H1 (cell line): ENCODE measurements at regions not wholly inside any gene's neighbourhood (a gene's known extent, or its start where the extent isn't known, plus 50 kb on each side); places are given as distances from the start of the nearest gene placed in this dataset.

ENCODE experiments used
- CTCF ChIA-PET: fragments of 300-600 bp; sonication (Branson Sonifier 250); formaldehyde crosslinking; loops from one replicate; lab custom pipeline; 2021; ENCODE audit not compliant: partially characterized antibody; lab: Charles Lee
- POLR2A ChIA-PET: fragments of 300-600 bp; sonication (Branson Sonifier 250); formaldehyde crosslinking; loops from one replicate; lab custom pipeline; 2021; ENCODE audit warnings: inconsistent platforms; ENCODE audit not compliant: partially characterized antibody; lab: Charles Lee
- DNase-seq, 2 experiments: peaks; one replicate each; pipeline versions ENCODE4 v3.0.0 to v3.0.0-alpha.2; 2010 to 2022; ENCODE audit warnings: low spot score in 2 of 2, low read depth in 1 of 2, mixed read lengths in 1 of 2
- FAIRE-seq: peaks from 2 replicates; lab custom pipeline; 2011; peaks lifted over from hg19 to GRCh38; lab: Jason Lieb, UNC
- H2AFZ ChIP-seq: 2 replicates; pipeline ENCODE4 v1.8.1; 2012; ENCODE audit warnings: low read length, inconsistent platforms
- H2AK5ac ChIP-seq: 2 replicates; pipeline ENCODE4 v1.6.1; 2013; ENCODE audit warnings: low read depth, low read length
- H2BK120ac ChIP-seq: replicated peaks from 2 replicates; pipeline ENCODE3; 2013; ENCODE audit warnings: low read depth, low read length, inconsistent platforms
- H2BK12ac ChIP-seq: 2 replicates; pipeline ENCODE4 v1.6.1; 2013; ENCODE audit warnings: low read depth, low read length
- H2BK15ac ChIP-seq: 2 replicates; pipeline ENCODE4 v1.6.1; 2013; ENCODE audit warnings: low read length
- H2BK20ac ChIP-seq: 2 replicates; pipeline ENCODE4 v1.6.1; 2013; ENCODE audit warnings: low read length
- H2BK5ac ChIP-seq: 2 replicates; pipeline ENCODE4 v1.6.1; 2013; ENCODE audit warnings: low read depth, low read length
- H3K14ac ChIP-seq: 2 replicates; pipeline ENCODE4 v1.6.1; 2013; ENCODE audit warnings: inconsistent platforms; ENCODE audit not compliant: insufficient read length
- H3K18ac ChIP-seq: 2 replicates; pipeline ENCODE4 v1.6.1; 2013; ENCODE audit warnings: low read length; ENCODE audit errors: extremely low read depth
- H3K23ac ChIP-seq: 2 replicates; pipeline ENCODE4 v1.6.1; 2013; ENCODE audit warnings: inconsistent platforms; ENCODE audit not compliant: insufficient read length
- H3K23me2 ChIP-seq: 2 replicates; pipeline ENCODE4 v1.6.1; 2013; ENCODE audit warnings: low read depth, low read length
- H3K27ac ChIP-seq: 2 replicates; pipeline ENCODE4 v1.6.1; 2011; ENCODE audit warnings: low read depth, low read length, inconsistent platforms
- H3K27me3 ChIP-seq, 4 experiments: replicated peaks in 1 of 4; 1 replicate in 1 of 4; 2 replicates in 3 of 4; pipeline versions ENCODE4 v1.6.1 to v1.8.1; 2011 to 2013; ENCODE audit warnings: low read length in 3 of 4, mild to moderate bottlenecking in 3 of 4, inconsistent platforms in 2 of 4, mixed read lengths in 2 of 4, moderate library complexity in 1 of 4; ENCODE audit not compliant: control insufficient read depth in 3 of 4, insufficient read depth in 3 of 4; ENCODE audit errors: extremely low read depth in 1 of 4
- H3K36me3 ChIP-seq, 4 experiments: 2 replicates each; pipeline versions ENCODE4 v1.6.1 to v1.8.1; 2011 to 2013; ENCODE audit warnings: mild to moderate bottlenecking in 4 of 4, low read length in 3 of 4, moderate library complexity in 2 of 4, control low read depth in 1 of 4, inconsistent platforms in 1 of 4; ENCODE audit not compliant: insufficient read depth in 4 of 4, control insufficient read depth in 2 of 4
- H3K4ac ChIP-seq: replicated peaks from 2 replicates; pipeline ENCODE3; 2013; ENCODE audit warnings: low read length, low read depth, mixed read lengths, inconsistent platforms; ENCODE audit not compliant: insufficient read length
- H3K4me1 ChIP-seq, 4 experiments: replicated peaks in 1 of 4; 1 replicate in 1 of 4; 2 replicates in 3 of 4; pipeline versions ENCODE4 v1.6.1 to v1.8.1; 2011 to 2013; ENCODE audit warnings: low read length in 3 of 4, inconsistent platforms in 2 of 4, mixed read lengths in 1 of 4; ENCODE audit not compliant: insufficient read depth in 4 of 4, control insufficient read depth in 3 of 4
- H3K4me2 ChIP-seq, 2 experiments: 2 replicates each; pipeline versions ENCODE4 v1.6.1 to v1.8.1; 2011 to 2013; ENCODE audit warnings: low read depth in 2 of 2, low read length in 2 of 2, control low read depth in 1 of 2, inconsistent platforms in 1 of 2, mild to moderate bottlenecking in 1 of 2; ENCODE audit not compliant: insufficient read depth in 1 of 2
- H3K4me3 ChIP-seq, 4 experiments: fragments of 200-600, 300-600 bp in 1 of 4; sonication (generic), shearing (Covaris generic), sonication (Bioruptor Twin) in 1 of 4; 2 replicates each; pipeline versions ENCODE4 v1.5.1 to v1.8.1; 2011 to 2016; ENCODE audit warnings: low read length in 4 of 4, low read depth in 3 of 4, control low read depth in 2 of 4, inconsistent platforms in 2 of 4, mild to moderate bottlenecking in 2 of 4, mixed read lengths in 1 of 4, moderate library complexity in 1 of 4; ENCODE audit not compliant: insufficient read depth in 2 of 4; ENCODE audit errors: extremely low read depth in 1 of 4
- H3K56ac ChIP-seq: replicated peaks from 2 replicates; pipeline ENCODE3; 2013; ENCODE audit warnings: low read depth, mild to moderate bottlenecking, mixed read lengths, low read length, inconsistent platforms; ENCODE audit not compliant: insufficient read length
- H3K79me1 ChIP-seq: 2 replicates; pipeline ENCODE4 v1.6.1; 2013; ENCODE audit warnings: low read depth, low read length, control low read depth
- H3K79me2 ChIP-seq, 2 experiments: 2 replicates each; pipeline versions ENCODE4 v1.6.1 to v1.8.1; 2012 to 2013; ENCODE audit warnings: low read length in 2 of 2, mild to moderate bottlenecking in 2 of 2, inconsistent platforms in 1 of 2; ENCODE audit not compliant: insufficient read depth in 2 of 2, control insufficient read depth in 1 of 2
- H3K9ac ChIP-seq, 4 experiments: replicated peaks in 1 of 4; 1 replicate in 1 of 4; 2 replicates in 3 of 4; pipeline versions ENCODE4 v1.6.1 to v1.8.1; 2011 to 2013; ENCODE audit warnings: low read depth in 3 of 4, low read length in 3 of 4, control low read depth in 2 of 4, mild to moderate bottlenecking in 2 of 4, moderate library complexity in 2 of 4, inconsistent platforms in 1 of 4; ENCODE audit errors: extremely low read depth in 1 of 4
- H3K9me3 ChIP-seq, 2 experiments: 2 replicates each; pipeline versions ENCODE4 v1.6.1 to v1.8.1; 2012 to 2013; ENCODE audit warnings: mild to moderate bottlenecking in 2 of 2, moderate library complexity in 2 of 2, control low read depth in 1 of 2, inconsistent platforms in 1 of 2, low read depth in 1 of 2, low read length in 1 of 2, mixed read lengths in 1 of 2; ENCODE audit not compliant: insufficient read depth in 2 of 2
- H4K20me1 ChIP-seq, 2 experiments: replicated peaks in 1 of 2; 2 replicates each; pipeline versions ENCODE3 to v1.8.1; 2011 to 2013; ENCODE audit warnings: inconsistent platforms in 2 of 2, low read length in 2 of 2, mild to moderate bottlenecking in 1 of 2; ENCODE audit not compliant: insufficient read depth in 2 of 2, control insufficient read depth in 1 of 2
- H4K5ac ChIP-seq: 2 replicates; pipeline ENCODE4 v1.6.1; 2013; ENCODE audit warnings: low read length, low read depth, mixed read lengths, inconsistent platforms; ENCODE audit not compliant: insufficient read length
- H4K8ac ChIP-seq: 2 replicates; pipeline ENCODE4 v1.8.0; 2013; ENCODE audit warnings: mild to moderate bottlenecking, moderate library complexity, low read length, inconsistent platforms; ENCODE audit not compliant: insufficient read depth; ENCODE audit errors: extremely low read depth
- H4K91ac ChIP-seq: replicated peaks from 2 replicates; pipeline ENCODE3; 2013; ENCODE audit warnings: low read length, mixed read lengths, inconsistent platforms; ENCODE audit not compliant: insufficient read length
- BCL11A ChIP-seq, 2 experiments: IDR thresholded peaks; one replicate each; pipeline ENCODE4 v1.6.1; 2011; ENCODE audit warnings: low read depth in 2 of 2, low read length in 2 of 2, mild to moderate bottlenecking in 2 of 2
- CHD2 ChIP-seq: IDR thresholded peaks from 2 replicates; pipeline ENCODE4 v1.6.1; 2012; ENCODE audit warnings: low read length, improper control_type of control experiment
- CTCF ChIP-seq, 3 experiments: IDR thresholded peaks; 1 replicate in 2 of 3; 2 replicates in 1 of 3; pipeline versions ENCODE4 v1.5.1 to v1.6.1; 2011; ENCODE audit warnings: low read length in 3 of 3, mild to moderate bottlenecking in 3 of 3, inconsistent platforms in 2 of 3, low read depth in 1 of 3, moderate library complexity in 1 of 3; ENCODE audit not compliant: insufficient read depth in 1 of 3; ENCODE audit errors: control extremely low read depth in 1 of 3
- FOSL1 ChIP-seq: IDR thresholded peaks from 2 replicates; pipeline ENCODE4 v1.6.1; 2011; ENCODE audit warnings: mild to moderate bottlenecking, low read depth, low read length, moderate library complexity; ENCODE audit not compliant: insufficient read depth
- GTF2F1 ChIP-seq: IDR thresholded peaks from 2 replicates; pipeline ENCODE4 v1.6.1; 2012; ENCODE audit warnings: low read depth, low read length, improper control_type of control experiment, borderline replicate concordance
- HDAC2 ChIP-seq, 2 experiments: fragments of 300-600 bp in 1 of 2; sonication (generic) in 1 of 2; IDR thresholded peaks; 2 replicates each; pipeline ENCODE4 v1.6.1; 2011 to 2012; ENCODE audit warnings: low read depth in 2 of 2, low read length in 2 of 2, mild to moderate bottlenecking in 2 of 2, moderate library complexity in 2 of 2, borderline replicate concordance in 1 of 2, inconsistent platforms in 1 of 2
- NANOG ChIP-seq: IDR thresholded peaks from 2 replicates; pipeline ENCODE4 v1.6.1; 2011; ENCODE audit warnings: low read length, low read depth, mild to moderate bottlenecking, inconsistent platforms; ENCODE audit not compliant: insufficient read depth, poor library complexity, severe bottlenecking
- POU5F1 ChIP-seq: IDR thresholded peaks from 2 replicates; pipeline ENCODE4 v1.6.1; 2011; ENCODE audit warnings: low read depth, mild to moderate bottlenecking, low read length, moderate library complexity
- SP1 ChIP-seq: IDR thresholded peaks from 2 replicates; pipeline ENCODE4 v1.6.1; 2011; ENCODE audit warnings: low read depth, low read length
- SUZ12 ChIP-seq: fragments of 200-600 bp; sonication (generic); IDR thresholded peaks from 2 replicates; pipeline ENCODE4 v1.6.1; 2012; ENCODE audit warnings: mild to moderate bottlenecking, inconsistent platforms, low read length, moderate library complexity, mixed read lengths
- TBP ChIP-seq: IDR thresholded peaks from 2 replicates; pipeline ENCODE4 v1.6.1; 2011; ENCODE audit warnings: low read depth, low read length, improper control_type of control experiment
- WGBS, 2 experiments: shearing (Covaris generic) in 1 of 2; methylation state at CpG; one replicate each; pipeline versions ENCODE4 v1.1.6 to v1.1.7; 2013 to 2015; ENCODE audit warnings: low lambda C conversion rate in 2 of 2, mixed read lengths in 2 of 2, inconsistent platforms in 1 of 2, low coverage in 1 of 2, missing lambda C conversion rate in 1 of 2; ENCODE audit not compliant: insufficient replicate concordance in 2 of 2, insufficient coverage in 1 of 2, insufficient read length in 1 of 2; ENCODE audit errors: extremely low coverage in 1 of 2, missing lambda C conversion rate in 1 of 2; 5-methylcytosine and 5-hydroxymethylcytosine counted together

- FAIRE-seq (no peak), DNase-seq (no peak)
- H2BK5ac ChIP-seq: no peak overlapping the region
- H3K79me2 ChIP-seq: no peaks in the 10 kb centered on the region
- H4K91ac ChIP-seq: no peak overlapping the region
- ChIA-PET CTCF (interaction anchor here (0.7 to 1.4 kb wide), 3 partner anchors 13 to 221 kb away, joined by 3 to 4 read pairs (median 3); no protein-coding TSS in a partner anchor), POLR2A (no interaction called here)
- H2BK15ac ChIP-seq: no peak overlapping the region
- no peaks in the 10 kb centered on the region for H3K27me3 ChIP-seq
- no peak overlapping the region for H3K14ac ChIP-seq
- no peak overlapping the region for H2BK12ac ChIP-seq
- H2AK5ac ChIP-seq: no peak overlapping the region
- no peaks in the 10 kb centered on the region for H3K4me1 ChIP-seq
- H3K4me2 ChIP-seq: no peak overlapping the region
- no peak overlapping the region for H4K5ac ChIP-seq
- H3K4ac ChIP-seq: no peak overlapping the region
- no peak overlapping the region for H3K9ac ChIP-seq
- no peaks in the 10 kb centered on the region for H4K20me1 ChIP-seq
- H3K4me3 ChIP-seq: no peak overlapping the region
- 97% methylated on average over 2 of the region's 2 CpGs; no CpG with 5 or more reads in 1 of the 2 experiments for WGBS, 2 experiments
- H3K27ac ChIP-seq: no peak overlapping the region
- no peak overlapping the region for H3K18ac ChIP-seq
- H3K23me2 ChIP-seq: no peaks in the 10 kb centered on the region; the same call in 1 of the 2 replicates
- H4K8ac ChIP-seq: no peak overlapping the region
- H2BK20ac ChIP-seq: no peak overlapping the region
- no peaks in the 10 kb centered on the region; a peak in 1 of 8 replicates for H3K36me3 ChIP-seq
- H2BK120ac ChIP-seq: no peak overlapping the region
- no peaks in the 10 kb centered on the region for H3K79me1 ChIP-seq
- no peak overlapping the region for H3K23ac ChIP-seq
- H3K56ac ChIP-seq: no peak overlapping the region
- H2AFZ ChIP-seq: no peak overlapping the region
- peaks cover 0 to 3% of the 10 kb centered on the region in 2 experiments; a peak in 1 of 4 replicates for H3K9me3 ChIP-seq
- TF ChIP-seq HDAC2 (IDR thresholded peaks at IDR 0.05; ENCODE audit: borderline replicate concordance in 1 of 2, low read depth in 2 of 2, low read length in 2 of 2) (no peak), BCL11A (IDR thresholded peaks at IDR 0.05; ENCODE audit: low read depth in 2 of 2, low read length in 2 of 2) (no peak), CHD2 (no peak), CTCF (IDR thresholded peaks at IDR 0.05; ENCODE audit: control extremely low read depth in 1 of 3, insufficient read depth in 1 of 3, low read depth in 1 of 3, low read length in 3 of 3) (no peak), TBP (no peak), SP1 (no peak), FOSL1 (no peak), NANOG (no peak), SUZ12 (no peak), POU5F1 (no peak), GTF2F1 (no peak)
These were observed 420.4 kb upstream of the DCN start for GRCh38 chr12:91603060-91603459.
